Esophagus muscularis mucosa (tissue), 3 donors: ENCODE measurements at regions not wholly inside any gene's neighbourhood (a gene's known extent, or its start where the extent isn't known, plus 50 kb on each side); places are given as distances from the start of the nearest gene placed in this dataset.

ENCODE experiments used
- CTCF ChIP-seq, 3 experiments: fragments of 200-600 bp in 2 of 3; fragments of 450-650 bp in 1 of 3; sonication (generic) in 2 of 3; IDR thresholded peaks; one replicate each; pipeline ENCODE4 v1.5.1; 2017 to 2019; ENCODE audit warnings: antibody characterized with exemption in 3 of 3, mild to moderate bottlenecking in 2 of 3, moderate library complexity in 1 of 3
- POLR2A ChIP-seq: fragments of 450-650 bp; IDR thresholded peaks from one replicate; pipeline ENCODE4 v1.6.1; 2017; ENCODE audit warnings: antibody characterized with exemption, moderate library complexity, mild to moderate bottlenecking, low read depth

- TF ChIP-seq CTCF (IDR thresholded peaks at IDR 0.05) (no peak), POLR2A (no peak)
Measured at GRCh38 chr5:51214746-51215145, 168.5 kb upstream of the ISL1 start.
